ENCODE measurements at regions not wholly inside any gene's neighbourhood (a gene's known extent, or its start where the extent isn't known, plus 50 kb on each side); places are given as distances from the start of the nearest gene placed in this dataset.

- no peak overlapping the region for H3K27ac ChIP-seq
Observed at GRCh38 chr10:130464426-130464825, 328.2 kb downstream of the GLRX3 start.

GRCh38 chr10:130466271-130466997 lies 330.2 kb downstream of the GLRX3 start:
- no peaks in the 10 kb centered on the region for H3K27me3 ChIP-seq
- no peaks in the 10 kb centered on the region for H3K4me1 ChIP-seq
- no peak overlapping the region for H3K4me3 ChIP-seq
- TF ChIP-seq, protein P1, sequence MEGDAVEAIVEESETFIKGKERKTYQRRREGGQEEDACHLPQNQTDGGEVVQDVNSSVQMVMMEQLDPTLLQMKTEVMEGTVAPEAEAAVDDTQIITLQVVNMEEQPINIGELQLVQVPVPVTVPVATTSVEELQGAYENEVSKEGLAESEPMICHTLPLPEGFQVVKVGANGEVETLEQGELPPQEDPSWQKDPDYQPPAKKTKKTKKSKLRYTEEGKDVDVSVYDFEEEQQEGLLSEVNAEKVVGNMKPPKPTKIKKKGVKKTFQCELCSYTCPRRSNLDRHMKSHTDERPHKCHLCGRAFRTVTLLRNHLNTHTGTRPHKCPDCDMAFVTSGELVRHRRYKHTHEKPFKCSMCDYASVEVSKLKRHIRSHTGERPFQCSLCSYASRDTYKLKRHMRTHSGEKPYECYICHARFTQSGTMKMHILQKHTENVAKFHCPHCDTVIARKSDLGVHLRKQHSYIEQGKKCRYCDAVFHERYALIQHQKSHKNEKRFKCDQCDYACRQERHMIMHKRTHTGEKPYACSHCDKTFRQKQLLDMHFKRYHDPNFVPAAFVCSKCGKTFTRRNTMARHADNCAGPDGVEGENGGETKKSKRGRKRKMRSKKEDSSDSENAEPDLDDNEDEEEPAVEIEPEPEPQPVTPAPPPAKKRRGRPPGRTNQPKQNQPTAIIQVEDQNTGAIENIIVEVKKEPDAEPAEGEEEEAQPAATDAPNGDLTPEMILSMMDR (IDR thresholded peaks at IDR 0.05): no peak
- no peak for TF ChIP-seq POLR2A (IDR thresholded peaks at IDR 0.05)
- no peak for ATAC-seq
- peaks cover 0 to 23% (median 5%) of the 10 kb centered on the region in 12 donors for H3K9me3 ChIP-seq
- no peak for DNase-seq
- H3K36me3 ChIP-seq: no peaks in the 10 kb centered on the region
- intact Hi-C loops (cut with DNase I): no loop called here
- H3K27ac ChIP-seq: no peak overlapping the region
- 80 to 93% (median 87%) methylated on average over 12 of the region's 12 CpGs for WGBS, 4 donors

More at GRCh38 chr10:130464426-130464825, 328.2 kb downstream of the GLRX3 start:
- intact Hi-C loops (cut with DNase I): no loop called here
- no peaks in the 10 kb centered on the region for H3K36me3 ChIP-seq
- DNase-seq (no peak), ATAC-seq (no peak)
- H3K9me3 ChIP-seq: peaks cover 0 to 23% (median 5%) of the 10 kb centered on the region in 12 donors
- WGBS, 4 donors: 75 to 83% (median 80%) methylated on average over 7 of the region's 7 CpGs
- no peak overlapping the region for H3K4me3 ChIP-seq
- no peaks in the 10 kb centered on the region for H3K27me3 ChIP-seq
- no peaks in the 10 kb centered on the region for H3K4me1 ChIP-seq
- no peak for TF ChIP-seq POLR2A (IDR thresholded peaks at IDR 0.05)
- TF ChIP-seq, protein P1 (IDR thresholded peaks at IDR 0.05): no peak

- Histone ChIP-seq H3K27ac (no peak overlapping the region), H3K27me3 (peaks cover 0 to 4% (median 0%) of the 10 kb centered on the region in 9 donors), H3K36me3 (no peaks in the 10 kb centered on the region), H3K4me3 (no peak overlapping the region), H3K4me1 (no peaks in the 10 kb centered on the region), H3K9me3 (peaks cover 0 to 23% (median 5%) of the 10 kb centered on the region in 12 donors)
- no peak for ATAC-seq
- no peak for DNase-seq
- TF ChIP-seq, protein P1 (IDR thresholded peaks at IDR 0.05): no peak
- no peak for TF ChIP-seq POLR2A (IDR thresholded peaks at IDR 0.05)
- intact Hi-C loops (cut with DNase I): no loop called here
- WGBS, 4 donors: 61 to 76% (median 73%) methylated on average over 5 of the region's 5 CpGs
Observed at GRCh38 chr10:130470286-130470685, 334.1 kb downstream of the GLRX3 start.

DNA sequence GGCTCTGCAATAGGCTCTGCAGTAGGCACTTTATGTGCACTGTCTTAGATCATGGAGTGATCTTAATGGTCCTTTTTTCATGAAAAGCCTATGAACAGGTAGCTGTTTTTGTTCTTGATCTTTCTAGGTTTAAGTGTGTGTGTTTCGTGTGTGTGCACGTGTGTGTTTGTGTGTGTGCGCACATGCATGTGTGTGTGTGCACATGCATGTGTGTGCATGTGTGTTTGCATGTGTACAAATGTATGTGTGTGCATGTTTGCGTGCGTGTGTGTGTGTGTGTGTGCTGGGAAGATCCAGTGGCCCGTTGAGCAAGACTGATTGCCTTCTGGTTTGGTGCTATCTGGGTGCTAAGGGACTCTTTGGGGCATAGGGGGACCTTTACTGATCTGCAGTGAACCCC lies 334.8 kb downstream of the GLRX3 start:
- ATAC-seq: no peak
- no peak for TF ChIP-seq POLR2A (IDR thresholded peaks at IDR 0.05)
- TF ChIP-seq, protein P1 (IDR thresholded peaks at IDR 0.05): no peak

More for the DNA sequence above, 334.8 kb downstream of the GLRX3 start:
- Histone ChIP-seq H3K36me3 (no peaks in the 10 kb centered on the region), H3K4me1 (no peaks in the 10 kb centered on the region), H3K4me3 (no peak overlapping the region), H3K27ac (no peak overlapping the region), H3K9me3 (peaks cover 0 to 23% (median 5%) of the 10 kb centered on the region in 12 donors), H3K27me3 (peaks cover 0 to 5% (median 0%) of the 10 kb centered on the region in 9 donors)
- intact Hi-C loops (cut with DNase I): no loop called here
- WGBS, 4 donors: 68 to 91% (median 82%) methylated on average over 6 of the region's 6 CpGs
- no peak for DNase-seq
